OCI-LY7 (cell line): ENCODE measurements at regions not wholly inside any gene's neighbourhood (a gene's known extent, or its start where the extent isn't known, plus 50 kb on each side); places are given as distances from the start of the nearest gene placed in this dataset.

Source experiments
- BruUV-seq: library from RNA; stranded (reverse); fragments of 400-500 nt; replicated peaks from 2 replicates; lab custom pipeline; 2021; lab: Mats Ljungman, UMichigan
- CTCF ChIA-PET: fragments of 300-600 bp; sonication (Branson Sonifier 250); formaldehyde crosslinking; loops from one replicate; lab custom pipeline; 2022; ENCODE audit warnings: antibody characterized with exemption; ENCODE audit not compliant: unreplicated experiment; lab: Charles Lee
- POLR2A ChIA-PET: fragments of 300-600 bp; sonication (Branson Sonifier 250); formaldehyde crosslinking; loops from one replicate; lab custom pipeline; 2022; ENCODE audit warnings: antibody characterized with exemption; lab: Charles Lee
- DNase-seq: peaks from one replicate; pipeline ENCODE4 v3.0.0-alpha.2; 2015; ENCODE audit warnings: low spot score
- H2AFZ ChIP-seq: fragments of 200-600 bp; sonication (generic), shearing (Covaris generic); 2 replicates; pipeline ENCODE4 v1.6.1; 2014; ENCODE audit warnings: mild to moderate bottlenecking, antibody characterized with exemption, low read length, moderate library complexity
- H3K27ac ChIP-seq: fragments of 200-600 bp; sonication (generic); 2 replicates; pipeline ENCODE4 v1.5.1; 2014; ENCODE audit warnings: mixed run types, low read depth, mild to moderate bottlenecking, moderate library complexity, low read length, inconsistent platforms; ENCODE audit not compliant: poor library complexity, severe bottlenecking
- H3K36me3 ChIP-seq: fragments of 200-600 bp; sonication (generic); 2 replicates; pipeline ENCODE4 v1.6.1; 2014; ENCODE audit warnings: mild to moderate bottlenecking, antibody characterized with exemption, low read length, moderate library complexity, mixed read lengths; ENCODE audit not compliant: insufficient read depth
- H3K4me1 ChIP-seq: fragments of 200-600 bp; sonication (generic); 2 replicates; pipeline ENCODE4 v1.5.1; 2014; ENCODE audit warnings: mild to moderate bottlenecking, low read length; ENCODE audit not compliant: insufficient read depth, poor library complexity, severe bottlenecking
- H3K4me2 ChIP-seq: fragments of 200-600 bp; sonication (generic); 2 replicates; pipeline ENCODE4 v1.6.1; 2014; ENCODE audit warnings: mild to moderate bottlenecking, low read length
- H3K4me3 ChIP-seq: fragments of 200-600 bp; sonication (generic); 2 replicates; pipeline ENCODE4 v1.5.1; 2014; ENCODE audit warnings: mild to moderate bottlenecking, low read depth, low read length; ENCODE audit not compliant: poor library complexity, severe bottlenecking
- H3K79me2 ChIP-seq: fragments of 200-600 bp; sonication (generic); 2 replicates; pipeline ENCODE4 v1.6.1; 2016; ENCODE audit warnings: low read depth, mild to moderate bottlenecking, low read length, moderate library complexity, mixed read lengths; ENCODE audit not compliant: insufficient read depth
- H3K9me2 ChIP-seq: fragments of 200-600 bp; sonication (generic); 2 replicates; pipeline ENCODE4 v1.6.1; 2016; ENCODE audit warnings: mild to moderate bottlenecking, low read length, mixed read lengths; ENCODE audit not compliant: insufficient read depth
- H3K9me3 ChIP-seq: fragments of 200-600 bp; sonication (generic); 2 replicates; pipeline ENCODE4 v1.6.1; 2014; ENCODE audit warnings: mild to moderate bottlenecking, mixed run types, low read length, mixed read lengths
- H4K20me1 ChIP-seq: fragments of 200-600 bp; sonication (generic); 2 replicates; pipeline ENCODE4 v1.6.1; 2014; ENCODE audit warnings: mild to moderate bottlenecking, antibody characterized with exemption, low read length, moderate library complexity, mixed read lengths; ENCODE audit not compliant: insufficient read depth
- EZH2phosphoT487 ChIP-seq: fragments of 200-600 bp; sonication (generic); IDR thresholded peaks from 2 replicates; pipeline ENCODE4 v1.6.1; 2018; ENCODE audit warnings: low read depth, borderline replicate concordance, mild to moderate bottlenecking, mixed run types, antibody characterized with exemption, low read length, moderate library complexity, mixed read lengths
- intact Hi-C: fragments of 100-400 bp; cut with micrococcal nuclease; formaldehyde crosslinking; loops from one replicate; pipeline ENCODE4 v1.10.0; 2022; ENCODE audit not compliant: unreplicated experiment
- TF ChIP-seq, protein P1 (sequence below): fragments of 200-600 bp; sonication (generic); conservative IDR thresholded peaks from 2 replicates; pipeline ENCODE4 v1.5.1; 2014; ENCODE audit warnings: mild to moderate bottlenecking, antibody characterized with exemption, low read length, moderate library complexity, mixed read lengths

DNA sequence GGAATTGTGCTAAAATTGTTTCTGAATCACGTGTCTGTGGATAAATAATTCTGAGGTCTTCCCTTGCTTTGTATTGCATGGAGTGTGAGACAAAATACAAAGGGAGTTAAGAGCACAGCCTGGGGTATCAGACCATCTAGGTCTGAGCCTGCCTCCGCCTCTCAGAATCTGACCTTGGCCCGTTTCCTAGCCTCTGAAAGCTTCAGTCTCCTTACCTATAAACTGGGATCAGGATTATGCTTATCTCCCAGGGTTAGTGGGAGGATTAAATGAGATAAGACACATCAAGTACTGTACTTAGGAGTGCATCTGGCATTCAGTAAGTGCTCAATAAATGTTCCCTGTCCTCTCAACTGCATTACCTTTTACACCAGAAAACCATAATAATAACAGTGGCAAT is 140.6 kb upstream of the TENM3 start:
- POLR2A ChIA-PET = no interaction called here
- H3K36me3 ChIP-seq = no peaks in the 10 kb centered on the region
- H3K27ac ChIP-seq = no peak overlapping the region
- CTCF ChIA-PET = interaction anchor here (0.6 kb wide), 1 partner anchor 518 kb away, joined by 3 read pairs; no protein-coding TSS in a partner anchor
- H2AFZ ChIP-seq = no peak overlapping the region
- no peak for DNase-seq
- no peaks in the 10 kb centered on the region for H3K9me3 ChIP-seq
- TF ChIP-seq EZH2phosphoT487 = no peak
- TF ChIP-seq, protein P1, sequence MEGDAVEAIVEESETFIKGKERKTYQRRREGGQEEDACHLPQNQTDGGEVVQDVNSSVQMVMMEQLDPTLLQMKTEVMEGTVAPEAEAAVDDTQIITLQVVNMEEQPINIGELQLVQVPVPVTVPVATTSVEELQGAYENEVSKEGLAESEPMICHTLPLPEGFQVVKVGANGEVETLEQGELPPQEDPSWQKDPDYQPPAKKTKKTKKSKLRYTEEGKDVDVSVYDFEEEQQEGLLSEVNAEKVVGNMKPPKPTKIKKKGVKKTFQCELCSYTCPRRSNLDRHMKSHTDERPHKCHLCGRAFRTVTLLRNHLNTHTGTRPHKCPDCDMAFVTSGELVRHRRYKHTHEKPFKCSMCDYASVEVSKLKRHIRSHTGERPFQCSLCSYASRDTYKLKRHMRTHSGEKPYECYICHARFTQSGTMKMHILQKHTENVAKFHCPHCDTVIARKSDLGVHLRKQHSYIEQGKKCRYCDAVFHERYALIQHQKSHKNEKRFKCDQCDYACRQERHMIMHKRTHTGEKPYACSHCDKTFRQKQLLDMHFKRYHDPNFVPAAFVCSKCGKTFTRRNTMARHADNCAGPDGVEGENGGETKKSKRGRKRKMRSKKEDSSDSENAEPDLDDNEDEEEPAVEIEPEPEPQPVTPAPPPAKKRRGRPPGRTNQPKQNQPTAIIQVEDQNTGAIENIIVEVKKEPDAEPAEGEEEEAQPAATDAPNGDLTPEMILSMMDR = no peak
- H3K4me1 ChIP-seq = no peaks in the 10 kb centered on the region
- no peak overlapping the region for H3K4me2 ChIP-seq
- no TSS peak for BruUV-seq
- H3K9me2 ChIP-seq = no peaks in the 10 kb centered on the region
- H3K79me2 ChIP-seq = no peaks in the 10 kb centered on the region
- no peak overlapping the region for H3K4me3 ChIP-seq
- H4K20me1 ChIP-seq = no peaks in the 10 kb centered on the region
- intact Hi-C loops = no loop called here

DNA sequence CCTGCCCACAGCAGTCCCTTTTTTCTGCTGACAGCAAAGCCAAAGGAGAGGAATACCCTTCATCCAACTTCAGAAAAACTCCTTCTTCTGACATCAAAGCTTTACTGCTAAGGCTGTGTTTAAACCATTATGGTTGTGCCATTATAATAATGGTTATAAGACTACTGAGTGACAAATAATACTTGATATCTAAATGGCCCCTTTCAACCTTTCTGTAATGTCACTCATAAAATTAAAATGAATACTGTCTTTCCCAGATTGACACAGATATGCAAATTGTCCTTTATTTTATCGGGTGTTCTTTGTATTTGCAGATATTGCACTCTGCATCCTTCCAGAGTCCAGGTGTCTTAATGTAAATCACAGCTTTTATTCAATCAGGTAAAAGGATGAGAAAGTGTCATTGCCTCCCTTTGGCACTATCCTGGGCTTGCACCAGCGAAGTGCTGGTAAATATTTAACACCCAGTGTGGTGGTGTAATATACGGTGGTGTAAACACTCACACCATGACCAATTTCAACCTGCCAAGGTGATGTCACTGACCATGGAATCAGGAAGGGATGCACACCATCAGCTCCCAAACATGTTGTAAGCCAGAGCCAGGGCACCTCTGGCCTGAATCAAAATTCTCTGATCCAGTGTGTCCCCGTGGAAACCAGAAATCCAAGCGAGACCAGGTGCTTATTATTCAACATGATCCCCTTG is 139.4 kb upstream of the TENM3 start:
- H2AFZ ChIP-seq = no peak overlapping the region
- H4K20me1 ChIP-seq = no peaks in the 10 kb centered on the region
- CTCF ChIA-PET = no interaction called here

DNA sequence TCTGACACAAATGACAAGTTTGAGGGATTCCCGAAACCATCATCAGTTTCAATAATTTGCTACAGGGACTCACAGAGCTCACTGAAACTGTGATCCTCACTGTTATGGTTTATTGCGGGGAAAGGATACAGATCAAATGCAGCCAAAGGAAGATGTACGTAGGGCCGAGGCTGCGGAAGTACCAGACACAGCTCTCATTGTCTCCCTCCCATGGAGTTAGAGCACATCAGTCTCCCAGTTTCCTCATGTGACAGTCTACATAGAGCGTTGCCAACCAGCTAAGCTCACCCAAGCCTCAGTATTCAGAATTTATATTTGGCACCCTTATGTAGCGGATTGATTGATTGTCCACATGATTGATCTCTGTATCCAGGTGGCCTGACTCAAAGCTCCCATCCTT is 137.8 kb upstream of the TENM3 start:
- ChIA-PET POLR2A (no interaction called here), CTCF (no interaction called here)
- no peak for DNase-seq
- no peaks in the 10 kb centered on the region for H3K9me2 ChIP-seq
- no peaks in the 10 kb centered on the region for H3K36me3 ChIP-seq
- H3K9me3 ChIP-seq = no peaks in the 10 kb centered on the region
- no peaks in the 10 kb centered on the region for H3K79me2 ChIP-seq
- no peak overlapping the region for H3K4me3 ChIP-seq
- H2AFZ ChIP-seq = no peak overlapping the region
- intact Hi-C loops = no loop called here
- no peaks in the 10 kb centered on the region for H3K4me1 ChIP-seq
- no peak overlapping the region for H3K27ac ChIP-seq
- TF ChIP-seq, protein P1 = no peak
- TF ChIP-seq EZH2phosphoT487 = no peak
- no TSS peak for BruUV-seq
- no peak overlapping the region for H3K4me2 ChIP-seq
- no peaks in the 10 kb centered on the region for H4K20me1 ChIP-seq

More for the DNA sequence above, 139.4 kb upstream of the TENM3 start:
- no peak overlapping the region for H3K4me3 ChIP-seq
- POLR2A ChIA-PET = interaction anchor here (0.6 kb wide), 1 partner anchor 77 kb away, joined by 3 read pairs; no protein-coding TSS in a partner anchor
- no peaks in the 10 kb centered on the region for H3K36me3 ChIP-seq
- DNase-seq = no peak
- intact Hi-C loops = no loop called here
- no peaks in the 10 kb centered on the region for H3K9me2 ChIP-seq
- H3K4me1 ChIP-seq = no peaks in the 10 kb centered on the region
- no TSS peak for BruUV-seq
- H3K4me2 ChIP-seq = no peak overlapping the region
- no peak overlapping the region for H3K27ac ChIP-seq
- TF ChIP-seq, protein P1 = no peak
- no peak for TF ChIP-seq EZH2phosphoT487
- no peaks in the 10 kb centered on the region for H3K9me3 ChIP-seq
- no peaks in the 10 kb centered on the region for H3K79me2 ChIP-seq
